Endothelial cell (in vitro differentiated cells): ENCODE measurements at regions not wholly inside any gene's neighbourhood (a gene's known extent, or its start where the extent isn't known, plus 50 kb on each side); places are given as distances from the start of the nearest gene placed in this dataset.

Source experiments
- DNase-seq: peaks from one replicate; pipeline ENCODE4 v3.0.0; 2021; ENCODE audit warnings: low spot score
- H3K27ac Mint-ChIP-seq: one replicate; pipeline ENCODE4 v1.8.0; 2021; ENCODE audit warnings: mixed read lengths, inconsistent platforms; ENCODE audit not compliant: unreplicated experiment
- H3K27me3 Mint-ChIP-seq: one replicate; pipeline ENCODE4 v1.8.0; 2021; ENCODE audit warnings: mild to moderate bottlenecking, moderate library complexity, mixed read lengths, inconsistent platforms; ENCODE audit not compliant: unreplicated experiment
- H3K36me3 Mint-ChIP-seq: one replicate; pipeline ENCODE4 v1.8.0; 2021; ENCODE audit warnings: mild to moderate bottlenecking, low read depth, mixed read lengths, inconsistent platforms; ENCODE audit not compliant: unreplicated experiment
- H3K4me1 Mint-ChIP-seq: one replicate; pipeline ENCODE4 v1.8.0; 2021; ENCODE audit warnings: mild to moderate bottlenecking, mixed read lengths, inconsistent platforms; ENCODE audit not compliant: unreplicated experiment
- H3K4me3 Mint-ChIP-seq: one replicate; pipeline ENCODE4 v1.8.0; 2021; ENCODE audit warnings: mild to moderate bottlenecking, mixed read lengths, inconsistent platforms; ENCODE audit not compliant: unreplicated experiment
- H3K9me3 Mint-ChIP-seq: one replicate; pipeline ENCODE4 v1.8.0; 2021; ENCODE audit warnings: mixed read lengths, inconsistent platforms; ENCODE audit not compliant: unreplicated experiment
- CTCF ChIP-seq: fragments of 200-600 bp; sonication (generic); IDR thresholded peaks from one replicate; pipeline ENCODE4 v1.5.0; 2021; ENCODE audit warnings: antibody characterized with exemption; ENCODE audit not compliant: unreplicated experiment

GRCh38 chr13:44058624-44059215, 179.0 kb downstream of the LACC1 start:
- Mint-ChIP-seq H3K4me1 (no peaks in the 10 kb centered on the region), H3K9me3 (no peaks in the 10 kb centered on the region), H3K4me3 (no peak overlapping the region), H3K27ac (no peak overlapping the region), H3K36me3 (no peaks in the 10 kb centered on the region), H3K27me3 (no peaks in the 10 kb centered on the region)
- no peak for DNase-seq
- no peak for TF ChIP-seq CTCF

- no peak for DNase-seq
- no peaks in the 10 kb centered on the region for H3K27me3 Mint-ChIP-seq
- H3K4me3 Mint-ChIP-seq: no peak overlapping the region
- no peak for TF ChIP-seq CTCF
- H3K36me3 Mint-ChIP-seq: no peaks in the 10 kb centered on the region
- no peaks in the 10 kb centered on the region for H3K9me3 Mint-ChIP-seq
- no peaks in the 10 kb centered on the region for H3K4me1 Mint-ChIP-seq
- no peak overlapping the region for H3K27ac Mint-ChIP-seq
Measured at GRCh38 chr13:44061876-44062275, 182.2 kb downstream of the LACC1 start.

- Mint-ChIP-seq H3K27ac (no peak overlapping the region), H3K27me3 (peaks cover 2% of the 10 kb centered on the region), H3K36me3 (no peaks in the 10 kb centered on the region), H3K4me3 (no peak overlapping the region), H3K9me3 (no peaks in the 10 kb centered on the region), H3K4me1 (no peaks in the 10 kb centered on the region)
- DNase-seq: no peak
- no peak for TF ChIP-seq CTCF
Measured at GRCh38 chr13:44063467-44063866, 183.8 kb downstream of the LACC1 start.

- no peak for TF ChIP-seq CTCF
- no peak overlapping the region for H3K27ac Mint-ChIP-seq
- H3K36me3 Mint-ChIP-seq: no peaks in the 10 kb centered on the region
- H3K27me3 Mint-ChIP-seq: peaks cover 2% of the 10 kb centered on the region
- H3K9me3 Mint-ChIP-seq: no peaks in the 10 kb centered on the region
- H3K4me3 Mint-ChIP-seq: no peak overlapping the region
- DNase-seq: no peak
- H3K4me1 Mint-ChIP-seq: no peaks in the 10 kb centered on the region
Measured at GRCh38 chr13:44063881-44064280, 184.2 kb downstream of the LACC1 start.

GRCh38 chr13:44064357-44064756, 184.7 kb downstream of the LACC1 start:
- H3K9me3 Mint-ChIP-seq: no peaks in the 10 kb centered on the region
- H3K4me3 Mint-ChIP-seq: no peak overlapping the region
- DNase-seq: no peak
- no peak for TF ChIP-seq CTCF
- no peaks in the 10 kb centered on the region for H3K36me3 Mint-ChIP-seq
- H3K27ac Mint-ChIP-seq: no peak overlapping the region
- H3K27me3 Mint-ChIP-seq: peaks cover 2% of the 10 kb centered on the region
- H3K4me1 Mint-ChIP-seq: no peaks in the 10 kb centered on the region
